SK-N-SH (cell line): ENCODE measurements at regions not wholly inside any gene's neighbourhood (a gene's known extent, or its start where the extent isn't known, plus 50 kb on each side); places are given as distances from the start of the nearest gene placed in this dataset.

Experiments used
- CTCF ChIA-PET: fragments of 300-600, 350-600 bp; formaldehyde crosslinking; extraction: SDS; loops from one replicate; lab custom pipeline; 2021; lab: Yijun Ruan, JAX
- POLR2A ChIA-PET: fragments of 350-600 bp; sonication (Branson Sonifier 250); formaldehyde crosslinking; extraction: SDS; loops from one replicate; lab custom pipeline; 2020; ENCODE audit warnings: antibody characterized with exemption, inconsistent platforms; lab: Yijun Ruan, JAX
- DNase-seq: peaks from one replicate; pipeline ENCODE4 v3.0.0; 2012
- H2AFZ ChIP-seq: fragments of 200-600 bp; sonication (generic); 2 replicates; pipeline ENCODE4 v1.8.1; 2016; ENCODE audit warnings: antibody characterized with exemption, mild to moderate bottlenecking, low read depth
- H3F3A ChIP-seq: fragments of 200-600 bp; sonication (generic); replicated peaks from 2 replicates; pipeline ENCODE3; 2016; ENCODE audit warnings: antibody characterized with exemption, mild to moderate bottlenecking; ENCODE audit not compliant: insufficient read depth
- H3K27ac ChIP-seq, 2 experiments: fragments of 200-500 bp in 1 of 2; fragments of 200-600 bp in 1 of 2; sonication (Bioruptor generic) in 1 of 2; sonication (generic), shearing (Covaris generic) in 1 of 2; 2 replicates each; pipeline versions ENCODE4 v1.5.1 to v1.6.1; 2014 to 2016; ENCODE audit warnings: low read depth in 2 of 2, inconsistent platforms in 1 of 2, low read length in 1 of 2, mild to moderate bottlenecking in 1 of 2, mixed read lengths in 1 of 2
- H3K27me3 ChIP-seq: fragments of 200-600 bp; sonication (generic), shearing (Covaris generic); 2 replicates; pipeline ENCODE4 v1.6.1; 2016; ENCODE audit warnings: mixed run types; ENCODE audit not compliant: insufficient read depth
- H3K36me3 ChIP-seq, 2 experiments: fragments of 200-500 bp in 1 of 2; fragments of 200-600 bp in 1 of 2; sonication (Bioruptor generic) in 1 of 2; sonication (generic) in 1 of 2; replicated peaks in 1 of 2; 2 replicates each; pipeline versions ENCODE3 to v1.5.1; 2014 to 2016; ENCODE audit warnings: low read length in 1 of 2, mild to moderate bottlenecking in 1 of 2; ENCODE audit not compliant: insufficient read depth in 2 of 2, control insufficient read depth in 1 of 2
- H3K4me1 ChIP-seq, 2 experiments: fragments of 200-500 bp in 1 of 2; fragments of 200-600 bp in 1 of 2; sonication (Bioruptor generic) in 1 of 2; sonication (generic), shearing (Covaris generic) in 1 of 2; 2 replicates each; pipeline versions ENCODE4 v1.5.1 to v1.6.1; 2014 to 2016; ENCODE audit warnings: low read depth in 1 of 2, low read length in 1 of 2, mixed run types in 1 of 2; ENCODE audit not compliant: insufficient read depth in 2 of 2, control insufficient read depth in 1 of 2
- H3K4me2 ChIP-seq: fragments of 200-600 bp; sonication (generic), shearing (Covaris generic); 2 replicates; pipeline ENCODE4 v1.6.1; 2017; ENCODE audit warnings: mixed run types
- H3K4me3 ChIP-seq, 2 experiments: fragments of 200-500 bp in 1 of 2; fragments of 200-600 bp in 1 of 2; sonication (Bioruptor generic) in 1 of 2; sonication (generic), shearing (Covaris generic) in 1 of 2; 2 replicates each; pipeline versions ENCODE4 v1.5.1 to v1.8.1; 2014 to 2016; ENCODE audit warnings: low read depth in 2 of 2, inconsistent platforms in 1 of 2, low read length in 1 of 2, mild to moderate bottlenecking in 1 of 2, mixed read lengths in 1 of 2, moderate library complexity in 1 of 2
- H3K79me2 ChIP-seq: fragments of 200-600 bp; sonication (generic); 2 replicates; pipeline ENCODE4 v1.8.1; 2017; ENCODE audit warnings: mild to moderate bottlenecking; ENCODE audit not compliant: insufficient read depth
- H3K9ac ChIP-seq: fragments of 200-600 bp; sonication (generic); 2 replicates; pipeline ENCODE4 v1.6.1; 2017; ENCODE audit warnings: mixed run types
- H3K9me2 ChIP-seq: fragments of 200-600 bp; sonication (generic); 2 replicates; pipeline ENCODE4 v1.6.1; 2017; ENCODE audit warnings: mixed run types
- H3K9me3 ChIP-seq: fragments of 200-600 bp; sonication (generic); 2 replicates; pipeline ENCODE4 v1.6.1; 2017; ENCODE audit warnings: mixed run types, mild to moderate bottlenecking, moderate library complexity
- H4K20me1 ChIP-seq: fragments of 200-600 bp; sonication (generic); 2 replicates; pipeline ENCODE4 v1.6.1; 2017; ENCODE audit warnings: mild to moderate bottlenecking, mixed run types; ENCODE audit not compliant: insufficient read depth
- ELF1 ChIP-seq: IDR thresholded peaks from 2 replicates; pipeline ENCODE4 v1.4.0; 2012
- EP300 ChIP-seq, 2 experiments: IDR thresholded peaks; 2 replicates each; pipeline versions ENCODE4 v1.4.0 to v1.6.1; 2012; ENCODE audit warnings: borderline replicate concordance in 1 of 2, low read depth in 1 of 2, low read length in 1 of 2
- EZH2phosphoT487 ChIP-seq: fragments of 200-600 bp; sonication (generic); IDR thresholded peaks from 2 replicates; pipeline ENCODE4 v1.6.1; 2017; ENCODE audit warnings: low read depth, mixed run types, mild to moderate bottlenecking, antibody characterized with exemption, moderate library complexity, borderline replicate concordance
- FOXM1 ChIP-seq: IDR thresholded peaks from 2 replicates; pipeline ENCODE4 v1.4.0; 2012; ENCODE audit warnings: low read depth, mild to moderate bottlenecking
- MXI1 ChIP-seq: IDR thresholded peaks from 2 replicates; pipeline ENCODE4 v1.6.1; 2012; ENCODE audit warnings: mild to moderate bottlenecking, low read depth, low read length, improper control_type of control experiment
- NRF1 ChIP-seq: IDR thresholded peaks from 2 replicates; pipeline ENCODE4 v1.6.1; 2012; ENCODE audit warnings: low read depth, mild to moderate bottlenecking, low read length
- RAD21 ChIP-seq: IDR thresholded peaks from 2 replicates; pipeline ENCODE4 v1.6.1; 2012; ENCODE audit warnings: mild to moderate bottlenecking, low read length
- RCOR1 ChIP-seq: fragments of 150-350 bp; IDR thresholded peaks from 2 replicates; pipeline ENCODE4 v1.6.1; 2017; ENCODE audit warnings: antibody characterized with exemption, low read length
- RXRA ChIP-seq: IDR thresholded peaks from 2 replicates; pipeline ENCODE4 v1.4.0; 2012; ENCODE audit warnings: low read depth, mild to moderate bottlenecking, borderline replicate concordance
- SIN3A ChIP-seq: IDR thresholded peaks from 2 replicates; pipeline ENCODE4 v1.6.1; 2012; ENCODE audit warnings: low read depth, mild to moderate bottlenecking, low read length, moderate library complexity, borderline replicate concordance
- SMC3 ChIP-seq: IDR thresholded peaks from 2 replicates; pipeline ENCODE4 v1.6.1; 2012; ENCODE audit warnings: low read depth, low read length, improper control_type of control experiment
- TEAD4 ChIP-seq: IDR thresholded peaks from 2 replicates; pipeline ENCODE4 v1.4.0; 2012; ENCODE audit warnings: mild to moderate bottlenecking, borderline replicate concordance; ENCODE audit not compliant: insufficient read depth
- YY1 ChIP-seq: IDR thresholded peaks from 2 replicates; pipeline ENCODE4 v1.4.0; 2012; ENCODE audit warnings: low read depth, mild to moderate bottlenecking
- WGBS: methylation state at CpG from one replicate; pipeline ENCODE4 v1.1.6; 2017; ENCODE audit warnings: low lambda C conversion rate; 5-methylcytosine and 5-hydroxymethylcytosine counted together
- TF ChIP-seq, protein P1 (sequence below): IDR thresholded peaks from 2 replicates; pipeline ENCODE4 v1.6.1; 2012; ENCODE audit warnings: mild to moderate bottlenecking, low read depth, low read length, moderate library complexity
- TF ChIP-seq, protein P2 (sequence below): IDR thresholded peaks from 2 replicates; pipeline ENCODE4; 2012
- TF ChIP-seq, protein P3 (sequence below): fragments of 200-600 bp; sonication (generic); IDR thresholded peaks from 2 replicates; pipeline ENCODE4 v1.6.1; 2017; ENCODE audit warnings: antibody characterized with exemption, mild to moderate bottlenecking, moderate library complexity
- TF ChIP-seq, protein P4 (sequence below): fragments of 150-350 bp; IDR thresholded peaks from 2 replicates; pipeline ENCODE4 v1.6.1; 2016; ENCODE audit warnings: mild to moderate bottlenecking, low read depth, low read length
- TF ChIP-seq, protein P5 (sequence below): IDR thresholded peaks from 2 replicates; pipeline ENCODE4 v1.4.0; 2012; ENCODE audit warnings: low read depth, borderline replicate concordance

DNA sequence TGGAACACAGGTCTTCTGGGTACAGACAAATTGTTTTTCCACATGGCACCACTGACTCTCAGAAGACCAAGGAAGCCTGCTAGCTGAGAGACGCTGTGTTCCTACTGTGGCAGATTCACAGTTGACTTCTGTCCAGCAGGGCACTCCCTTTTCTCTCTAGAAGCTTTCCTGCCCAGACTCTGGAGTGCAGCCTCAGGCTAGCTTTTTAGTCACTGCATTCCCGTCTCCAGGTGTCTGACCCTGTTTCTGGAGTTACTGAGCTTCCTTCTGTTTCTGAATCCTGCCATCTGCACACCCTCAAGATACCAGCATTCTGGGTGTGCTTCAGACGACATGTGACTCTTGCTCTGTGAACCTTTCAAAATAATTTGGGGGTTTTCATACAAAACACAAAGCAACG lies 125.1 kb downstream of the TMEM200C start:
- H3K27me3 ChIP-seq = no peaks in the 10 kb centered on the region
- 1% methylated on average over 4 of the region's 4 CpGs for WGBS
- CTCF ChIA-PET = interaction anchor here (1.7 kb wide), 1 partner anchor 22 kb away, joined by 3 read pairs; no protein-coding TSS in a partner anchor

More for the DNA sequence above, 125.1 kb downstream of the TMEM200C start:
- Histone ChIP-seq H3K9me3 (no peaks in the 10 kb centered on the region), H3K4me2 (no peak overlapping the region), H4K20me1 (no peaks in the 10 kb centered on the region), H3K9me2 (no peaks in the 10 kb centered on the region), H3K79me2 (no peaks in the 10 kb centered on the region), H3K4me1 (no peaks in the 10 kb centered on the region), H3K9ac (no peak overlapping the region), H3K36me3 (no peaks in the 10 kb centered on the region), H3K27ac (no peak overlapping the region), H3K4me3 (no peak overlapping the region), H3F3A (no peaks in the 10 kb centered on the region), H2AFZ (no peak overlapping the region)
- TF ChIP-seq TEAD4 (no peak), EZH2phosphoT487 (no peak), EP300 (IDR thresholded peaks at IDR 0.05; ENCODE audit: borderline replicate concordance in 1 of 2, low read depth in 1 of 2, low read length in 1 of 2) (no peak), RCOR1 (no peak), FOXM1 (no peak), MXI1 (no peak), NRF1 (no peak), YY1 (no peak), SMC3 (no peak), SIN3A (no peak), RAD21 (no peak), ELF1 (no peak), RXRA (no peak)
- TF ChIP-seq, protein P1, sequence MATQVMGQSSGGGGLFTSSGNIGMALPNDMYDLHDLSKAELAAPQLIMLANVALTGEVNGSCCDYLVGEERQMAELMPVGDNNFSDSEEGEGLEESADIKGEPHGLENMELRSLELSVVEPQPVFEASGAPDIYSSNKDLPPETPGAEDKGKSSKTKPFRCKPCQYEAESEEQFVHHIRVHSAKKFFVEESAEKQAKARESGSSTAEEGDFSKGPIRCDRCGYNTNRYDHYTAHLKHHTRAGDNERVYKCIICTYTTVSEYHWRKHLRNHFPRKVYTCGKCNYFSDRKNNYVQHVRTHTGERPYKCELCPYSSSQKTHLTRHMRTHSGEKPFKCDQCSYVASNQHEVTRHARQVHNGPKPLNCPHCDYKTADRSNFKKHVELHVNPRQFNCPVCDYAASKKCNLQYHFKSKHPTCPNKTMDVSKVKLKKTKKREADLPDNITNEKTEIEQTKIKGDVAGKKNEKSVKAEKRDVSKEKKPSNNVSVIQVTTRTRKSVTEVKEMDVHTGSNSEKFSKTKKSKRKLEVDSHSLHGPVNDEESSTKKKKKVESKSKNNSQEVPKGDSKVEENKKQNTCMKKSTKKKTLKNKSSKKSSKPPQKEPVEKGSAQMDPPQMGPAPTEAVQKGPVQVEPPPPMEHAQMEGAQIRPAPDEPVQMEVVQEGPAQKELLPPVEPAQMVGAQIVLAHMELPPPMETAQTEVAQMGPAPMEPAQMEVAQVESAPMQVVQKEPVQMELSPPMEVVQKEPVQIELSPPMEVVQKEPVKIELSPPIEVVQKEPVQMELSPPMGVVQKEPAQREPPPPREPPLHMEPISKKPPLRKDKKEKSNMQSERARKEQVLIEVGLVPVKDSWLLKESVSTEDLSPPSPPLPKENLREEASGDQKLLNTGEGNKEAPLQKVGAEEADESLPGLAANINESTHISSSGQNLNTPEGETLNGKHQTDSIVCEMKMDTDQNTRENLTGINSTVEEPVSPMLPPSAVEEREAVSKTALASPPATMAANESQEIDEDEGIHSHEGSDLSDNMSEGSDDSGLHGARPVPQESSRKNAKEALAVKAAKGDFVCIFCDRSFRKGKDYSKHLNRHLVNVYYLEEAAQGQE = no peak
- TF ChIP-seq, protein P2, sequence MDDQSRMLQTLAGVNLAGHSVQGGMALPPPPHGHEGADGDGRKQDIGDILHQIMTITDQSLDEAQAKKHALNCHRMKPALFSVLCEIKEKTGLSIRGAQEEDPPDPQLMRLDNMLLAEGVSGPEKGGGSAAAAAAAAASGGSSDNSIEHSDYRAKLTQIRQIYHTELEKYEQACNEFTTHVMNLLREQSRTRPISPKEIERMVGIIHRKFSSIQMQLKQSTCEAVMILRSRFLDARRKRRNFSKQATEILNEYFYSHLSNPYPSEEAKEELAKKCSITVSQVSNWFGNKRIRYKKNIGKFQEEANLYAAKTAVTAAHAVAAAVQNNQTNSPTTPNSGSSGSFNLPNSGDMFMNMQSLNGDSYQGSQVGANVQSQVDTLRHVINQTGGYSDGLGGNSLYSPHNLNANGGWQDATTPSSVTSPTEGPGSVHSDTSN = no peak
- TF ChIP-seq, protein P3, sequence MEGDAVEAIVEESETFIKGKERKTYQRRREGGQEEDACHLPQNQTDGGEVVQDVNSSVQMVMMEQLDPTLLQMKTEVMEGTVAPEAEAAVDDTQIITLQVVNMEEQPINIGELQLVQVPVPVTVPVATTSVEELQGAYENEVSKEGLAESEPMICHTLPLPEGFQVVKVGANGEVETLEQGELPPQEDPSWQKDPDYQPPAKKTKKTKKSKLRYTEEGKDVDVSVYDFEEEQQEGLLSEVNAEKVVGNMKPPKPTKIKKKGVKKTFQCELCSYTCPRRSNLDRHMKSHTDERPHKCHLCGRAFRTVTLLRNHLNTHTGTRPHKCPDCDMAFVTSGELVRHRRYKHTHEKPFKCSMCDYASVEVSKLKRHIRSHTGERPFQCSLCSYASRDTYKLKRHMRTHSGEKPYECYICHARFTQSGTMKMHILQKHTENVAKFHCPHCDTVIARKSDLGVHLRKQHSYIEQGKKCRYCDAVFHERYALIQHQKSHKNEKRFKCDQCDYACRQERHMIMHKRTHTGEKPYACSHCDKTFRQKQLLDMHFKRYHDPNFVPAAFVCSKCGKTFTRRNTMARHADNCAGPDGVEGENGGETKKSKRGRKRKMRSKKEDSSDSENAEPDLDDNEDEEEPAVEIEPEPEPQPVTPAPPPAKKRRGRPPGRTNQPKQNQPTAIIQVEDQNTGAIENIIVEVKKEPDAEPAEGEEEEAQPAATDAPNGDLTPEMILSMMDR = no peak
- TF ChIP-seq, protein P4, sequence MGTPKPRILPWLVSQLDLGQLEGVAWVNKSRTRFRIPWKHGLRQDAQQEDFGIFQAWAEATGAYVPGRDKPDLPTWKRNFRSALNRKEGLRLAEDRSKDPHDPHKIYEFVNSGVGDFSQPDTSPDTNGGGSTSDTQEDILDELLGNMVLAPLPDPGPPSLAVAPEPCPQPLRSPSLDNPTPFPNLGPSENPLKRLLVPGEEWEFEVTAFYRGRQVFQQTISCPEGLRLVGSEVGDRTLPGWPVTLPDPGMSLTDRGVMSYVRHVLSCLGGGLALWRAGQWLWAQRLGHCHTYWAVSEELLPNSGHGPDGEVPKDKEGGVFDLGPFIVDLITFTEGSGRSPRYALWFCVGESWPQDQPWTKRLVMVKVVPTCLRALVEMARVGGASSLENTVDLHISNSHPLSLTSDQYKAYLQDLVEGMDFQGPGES = no peak
- TF ChIP-seq, protein P5, sequence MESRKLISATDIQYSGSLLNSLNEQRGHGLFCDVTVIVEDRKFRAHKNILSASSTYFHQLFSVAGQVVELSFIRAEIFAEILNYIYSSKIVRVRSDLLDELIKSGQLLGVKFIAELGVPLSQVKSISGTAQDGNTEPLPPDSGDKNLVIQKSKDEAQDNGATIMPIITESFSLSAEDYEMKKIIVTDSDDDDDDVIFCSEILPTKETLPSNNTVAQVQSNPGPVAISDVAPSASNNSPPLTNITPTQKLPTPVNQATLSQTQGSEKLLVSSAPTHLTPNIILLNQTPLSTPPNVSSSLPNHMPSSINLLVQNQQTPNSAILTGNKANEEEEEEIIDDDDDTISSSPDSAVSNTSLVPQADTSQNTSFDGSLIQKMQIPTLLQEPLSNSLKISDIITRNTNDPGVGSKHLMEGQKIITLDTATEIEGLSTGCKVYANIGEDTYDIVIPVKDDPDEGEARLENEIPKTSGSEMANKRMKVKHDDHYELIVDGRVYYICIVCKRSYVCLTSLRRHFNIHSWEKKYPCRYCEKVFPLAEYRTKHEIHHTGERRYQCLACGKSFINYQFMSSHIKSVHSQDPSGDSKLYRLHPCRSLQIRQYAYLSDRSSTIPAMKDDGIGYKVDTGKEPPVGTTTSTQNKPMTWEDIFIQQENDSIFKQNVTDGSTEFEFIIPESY = no peak
- DNase-seq = no peak
- POLR2A ChIA-PET = no interaction called here
